ENCODE measurements at regions not wholly inside any gene's neighbourhood (a gene's known extent, or its start where the extent isn't known, plus 50 kb on each side); places are given as distances from the start of the nearest gene placed in this dataset.
"Not testable (repeated sequence)": the region's sequence is repeated elsewhere in the genome, so short reads cannot be mapped to it uniquely, and the experiment has no call there.

GRCh38 chrX:7480721-7481120, 332.8 kb upstream of the PUDP start:
- WGBS, 2 donors (ENCODE audit: low coverage in 1 of 2): 64 to 71% methylated on average over 2 of the region's 2 CpGs
- Histone ChIP-seq H3K27me3 (no peaks in the 10 kb centered on the region), H3K4me1 (no peaks in the 10 kb centered on the region), H3K4me3 (no peak overlapping the region), H3K36me3 (no peaks in the 10 kb centered on the region), H3K9me3 (no peaks in the 10 kb centered on the region), H3K27ac (no peak overlapping the region)
- intact Hi-C loops (cut with DNase I; ENCODE audit: low total_unique reads): no loop called here
- in situ Hi-C loops (cut with MboI; ENCODE audit: low pct_ligation_motif_present in 1 of 4, low pct_unique_long_range_greater_than_20kb in 1 of 4, low sequenced_read_pairs in 3 of 4): no loop called here
- TF ChIP-seq POLR2A (IDR thresholded peaks at IDR 0.05) (no peak), EP300 (IDR thresholded peaks at IDR 0.05; ENCODE audit: low read depth) (no peak)
- TF ChIP-seq, protein P1, sequence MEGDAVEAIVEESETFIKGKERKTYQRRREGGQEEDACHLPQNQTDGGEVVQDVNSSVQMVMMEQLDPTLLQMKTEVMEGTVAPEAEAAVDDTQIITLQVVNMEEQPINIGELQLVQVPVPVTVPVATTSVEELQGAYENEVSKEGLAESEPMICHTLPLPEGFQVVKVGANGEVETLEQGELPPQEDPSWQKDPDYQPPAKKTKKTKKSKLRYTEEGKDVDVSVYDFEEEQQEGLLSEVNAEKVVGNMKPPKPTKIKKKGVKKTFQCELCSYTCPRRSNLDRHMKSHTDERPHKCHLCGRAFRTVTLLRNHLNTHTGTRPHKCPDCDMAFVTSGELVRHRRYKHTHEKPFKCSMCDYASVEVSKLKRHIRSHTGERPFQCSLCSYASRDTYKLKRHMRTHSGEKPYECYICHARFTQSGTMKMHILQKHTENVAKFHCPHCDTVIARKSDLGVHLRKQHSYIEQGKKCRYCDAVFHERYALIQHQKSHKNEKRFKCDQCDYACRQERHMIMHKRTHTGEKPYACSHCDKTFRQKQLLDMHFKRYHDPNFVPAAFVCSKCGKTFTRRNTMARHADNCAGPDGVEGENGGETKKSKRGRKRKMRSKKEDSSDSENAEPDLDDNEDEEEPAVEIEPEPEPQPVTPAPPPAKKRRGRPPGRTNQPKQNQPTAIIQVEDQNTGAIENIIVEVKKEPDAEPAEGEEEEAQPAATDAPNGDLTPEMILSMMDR (IDR thresholded peaks at IDR 0.05): no peak
- no peak for DNase-seq

DNA sequence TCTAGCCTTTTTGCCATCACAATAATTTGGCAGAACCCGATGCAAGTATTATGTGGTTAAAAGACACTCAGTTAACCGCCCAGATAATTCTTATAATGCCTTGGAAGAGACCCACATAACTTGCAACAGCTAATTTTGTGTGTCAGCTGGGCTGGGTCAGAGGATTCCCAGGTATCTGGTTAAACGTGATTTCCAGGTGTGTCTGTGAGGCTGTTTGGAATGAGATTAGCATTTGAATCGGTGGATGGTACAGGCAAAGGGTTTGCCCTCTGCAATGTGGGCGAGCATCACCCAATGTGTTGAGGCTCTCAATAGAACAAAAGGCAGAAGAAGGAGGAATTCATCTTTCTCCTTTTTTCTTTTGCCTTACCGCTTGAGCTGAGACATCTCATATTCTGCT, 314.2 kb upstream of the PUDP start:
- no peak overlapping the region for H3K4me3 ChIP-seq
- TF ChIP-seq POLR2AphosphoS5 (IDR thresholded peaks at IDR 0.05) (no peak), EP300 (IDR thresholded peaks at IDR 0.05; ENCODE audit: low read depth) (no peak), POLR2A (IDR thresholded peaks at IDR 0.05) (no peak)
- TF ChIP-seq, protein P1 (IDR thresholded peaks at IDR 0.05): no peak
- intact Hi-C loops (cut with DNase I; ENCODE audit: low total_unique reads) (no loop called here), in situ Hi-C loops (cut with MboI; ENCODE audit: low pct_ligation_motif_present in 1 of 4, low pct_unique_long_range_greater_than_20kb in 1 of 4, low sequenced_read_pairs in 3 of 4) (no loop called here)
- H3K9me3 ChIP-seq: no peaks in the 10 kb centered on the region
- WGBS, 2 donors (ENCODE audit: low coverage in 1 of 2): 61% methylated on average over 6 of the region's 6 CpGs; no CpG with 5 or more reads in 1 of the 2 donors
- no peaks in the 10 kb centered on the region for H3K36me3 ChIP-seq
- no peak for DNase-seq
- no peak overlapping the region for H3K27ac ChIP-seq
- H3K27me3 ChIP-seq: no peaks in the 10 kb centered on the region
- no peaks in the 10 kb centered on the region for H3K4me1 ChIP-seq

- H3K27ac ChIP-seq; H3K4me3 ChIP-seq; H3K36me3 ChIP-seq; H3K4me1 ChIP-seq; H3K27me3 ChIP-seq; DNase-seq; intact Hi-C loops (cut with DNase I; ENCODE audit: low total_unique reads); H3K9me3 ChIP-seq; in situ Hi-C loops (cut with MboI; ENCODE audit: low pct_ligation_motif_present in 1 of 4, low pct_unique_long_range_greater_than_20kb in 1 of 4, low sequenced_read_pairs in 3 of 4): not testable (repeated sequence)
- WGBS, 2 donors (ENCODE audit: low coverage in 1 of 2): 29 to 38% methylated on average over 2 of the region's 2 CpGs
Observed at GRCh38 chrX:7461051-7461450, 313.1 kb upstream of the PUDP start.

- Histone ChIP-seq H3K36me3 (no peaks in the 10 kb centered on the region), H3K27ac (no peak overlapping the region), H3K9me3 (no peaks in the 10 kb centered on the region), H3K4me3 (no peak overlapping the region), H3K4me1 (no peaks in the 10 kb centered on the region), H3K27me3 (no peaks in the 10 kb centered on the region)
- intact Hi-C loops (cut with DNase I; ENCODE audit: low total_unique reads): no loop called here
- TF ChIP-seq EP300 (IDR thresholded peaks at IDR 0.05; ENCODE audit: low read depth) (no peak), POLR2A (IDR thresholded peaks at IDR 0.05) (no peak), POLR2AphosphoS5 (IDR thresholded peaks at IDR 0.05) (no peak)
- TF ChIP-seq, protein P1 (IDR thresholded peaks at IDR 0.05): no peak
- 71 to 85% methylated on average over 3 to 8 of the region's 8 CpGs for WGBS, 2 donors (ENCODE audit: low coverage in 1 of 2)
- DNase-seq: no peak
- in situ Hi-C loops (cut with MboI; ENCODE audit: low pct_ligation_motif_present in 1 of 4, low pct_unique_long_range_greater_than_20kb in 1 of 4, low sequenced_read_pairs in 3 of 4): no loop called here
Observed at GRCh38 chrX:7447801-7448499, 300.0 kb upstream of the PUDP start.

DNA sequence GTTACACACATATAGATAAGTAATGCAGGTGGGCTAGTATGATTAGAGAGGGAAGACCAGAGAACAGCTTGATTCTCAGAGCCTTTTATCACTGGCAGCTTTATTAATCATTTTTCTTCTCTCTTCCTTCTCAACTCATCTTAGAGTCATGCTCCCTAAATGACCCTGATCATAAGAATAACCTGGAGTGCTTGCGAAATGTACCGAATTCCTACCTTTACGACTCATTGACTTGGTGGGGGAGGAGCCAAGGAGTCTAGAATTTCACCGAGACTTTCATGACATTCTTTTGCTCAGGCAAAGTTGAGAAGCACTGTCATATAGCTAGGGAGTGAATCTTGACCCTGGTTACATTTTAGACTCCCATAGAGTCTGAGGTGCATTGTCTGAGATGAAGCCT, 298.9 kb upstream of the PUDP start:
- H3K27me3 ChIP-seq: no peaks in the 10 kb centered on the region
- intact Hi-C loops (cut with DNase I; ENCODE audit: low total_unique reads) (no loop called here), in situ Hi-C loops (cut with MboI; ENCODE audit: low pct_ligation_motif_present in 1 of 4, low pct_unique_long_range_greater_than_20kb in 1 of 4, low sequenced_read_pairs in 3 of 4) (no loop called here)
- H3K36me3 ChIP-seq: no peaks in the 10 kb centered on the region
- H3K27ac ChIP-seq: no peak overlapping the region
- no peak overlapping the region for H3K4me3 ChIP-seq
- DNase-seq: no peak
- H3K9me3 ChIP-seq: no peaks in the 10 kb centered on the region
- TF ChIP-seq, protein P1 (IDR thresholded peaks at IDR 0.05): no peak
- TF ChIP-seq POLR2AphosphoS5 (IDR thresholded peaks at IDR 0.05) (no peak), EP300 (IDR thresholded peaks at IDR 0.05; ENCODE audit: low read depth) (no peak), POLR2A (IDR thresholded peaks at IDR 0.05) (no peak)
- WGBS, 2 donors (ENCODE audit: low coverage in 1 of 2): 84% methylated on average over 4 of the region's 4 CpGs; no CpG with 5 or more reads in 1 of the 2 donors
- H3K4me1 ChIP-seq: no peaks in the 10 kb centered on the region
